Bronchial epithelial cell (primary cell): ENCODE measurements at regions not wholly inside any gene's neighbourhood (a gene's known extent, or its start where the extent isn't known, plus 50 kb on each side); places are given as distances from the start of the nearest gene placed in this dataset.

ENCODE experiments used
- DNase-seq: peaks from one replicate; pipeline ENCODE4 v3.0.0-alpha.2; 2010; ENCODE audit warnings: low read depth
- FAIRE-seq: peaks from 2 replicates; lab custom pipeline; 2011; peaks lifted over from hg19 to GRCh38; lab: Jason Lieb, UNC
- H3K27me3 ChIP-seq: 2 replicates; pipeline ENCODE4 v1.5.1; 2011; ENCODE audit warnings: low read length; ENCODE audit not compliant: control insufficient read depth, insufficient read depth
- H3K36me3 ChIP-seq: 2 replicates; pipeline ENCODE4 v1.5.1; 2011; ENCODE audit warnings: low read length; ENCODE audit not compliant: control insufficient read depth, insufficient read depth
- H3K4me3 ChIP-seq: 2 replicates; pipeline ENCODE4 v1.5.1; 2011; ENCODE audit warnings: mild to moderate bottlenecking, low read depth, low read length, control low read depth
- CTCF ChIP-seq: IDR thresholded peaks from 2 replicates; pipeline ENCODE4 v1.5.1; 2011; ENCODE audit warnings: mild to moderate bottlenecking, moderate library complexity, low read length, control low read depth, inconsistent platforms; ENCODE audit not compliant: insufficient read depth, severe bottlenecking

DNA sequence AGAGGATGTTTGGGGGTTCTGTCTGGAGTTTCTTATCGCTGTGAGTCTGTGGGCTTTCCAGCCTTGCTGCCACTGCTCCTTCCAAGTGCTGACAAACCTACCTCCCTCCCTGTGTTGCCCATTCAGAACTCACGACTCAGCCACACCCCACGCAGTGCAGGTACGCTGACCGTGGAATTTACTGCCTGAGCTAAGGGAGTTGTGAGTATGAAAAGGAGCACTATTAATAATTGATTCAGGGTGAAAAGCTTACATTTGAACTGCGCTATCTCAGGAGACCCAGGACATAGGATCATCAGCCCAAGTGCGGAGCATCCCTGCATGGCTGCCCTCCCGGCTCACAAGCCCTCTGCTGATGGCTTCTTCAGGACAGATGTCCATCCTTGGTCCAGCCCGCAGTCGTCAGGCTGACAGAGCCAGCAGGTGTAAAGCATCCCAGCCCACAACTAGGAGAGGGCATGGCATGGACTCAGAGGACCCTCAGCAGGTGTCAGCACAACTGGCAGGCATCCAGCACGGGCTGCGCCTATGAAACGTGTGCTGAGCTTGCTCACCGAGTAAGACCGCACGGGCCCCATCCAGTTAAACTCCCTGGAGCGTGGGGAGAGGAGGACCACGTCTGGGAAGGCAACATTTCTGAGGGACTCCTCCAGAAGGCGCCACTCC is 244.0 kb downstream of the COL4A1 start:
- DNase-seq (no peak), FAIRE-seq (peak; percentile 80)
- no peak for TF ChIP-seq CTCF
- Histone ChIP-seq H3K36me3 (no peaks in the 10 kb centered on the region), H3K4me3 (no peak overlapping the region), H3K27me3 (no peaks in the 10 kb centered on the region)

DNA sequence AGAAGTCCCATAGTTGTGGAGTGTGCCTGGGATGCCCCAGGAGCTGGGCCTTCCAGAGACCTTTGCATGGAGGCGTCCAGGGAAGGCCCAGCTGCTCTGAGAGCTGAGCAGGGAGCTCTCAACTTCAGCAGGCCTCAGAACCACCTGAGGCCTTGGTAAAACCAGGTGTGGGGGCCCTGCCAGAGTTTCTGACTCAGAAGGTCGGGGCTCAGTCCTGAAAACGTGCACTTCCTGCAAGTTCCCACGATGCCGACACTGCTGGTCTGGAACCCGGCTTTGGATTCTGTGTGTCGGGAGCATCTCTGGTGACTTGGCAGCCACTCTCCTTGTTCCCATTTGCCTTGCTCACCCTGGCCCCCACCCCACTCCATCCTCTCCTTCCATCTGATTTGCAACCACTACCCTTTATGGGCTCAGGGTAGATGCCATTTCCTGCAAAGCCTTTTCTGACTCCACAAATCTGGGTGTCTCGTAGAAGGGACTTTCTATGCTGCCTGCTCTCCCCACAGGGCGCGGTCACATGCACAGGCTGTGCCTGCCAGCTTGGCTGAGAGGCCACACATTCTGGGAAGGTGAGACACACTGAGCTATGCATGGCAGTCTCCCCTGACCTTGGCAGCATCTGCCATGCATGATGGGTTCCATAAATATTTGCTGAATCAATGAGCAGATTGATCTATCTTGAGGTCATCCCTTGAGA is 244.7 kb downstream of the COL4A1 start:
- FAIRE-seq (no peak), DNase-seq (peak; percentile 20)

DNA sequence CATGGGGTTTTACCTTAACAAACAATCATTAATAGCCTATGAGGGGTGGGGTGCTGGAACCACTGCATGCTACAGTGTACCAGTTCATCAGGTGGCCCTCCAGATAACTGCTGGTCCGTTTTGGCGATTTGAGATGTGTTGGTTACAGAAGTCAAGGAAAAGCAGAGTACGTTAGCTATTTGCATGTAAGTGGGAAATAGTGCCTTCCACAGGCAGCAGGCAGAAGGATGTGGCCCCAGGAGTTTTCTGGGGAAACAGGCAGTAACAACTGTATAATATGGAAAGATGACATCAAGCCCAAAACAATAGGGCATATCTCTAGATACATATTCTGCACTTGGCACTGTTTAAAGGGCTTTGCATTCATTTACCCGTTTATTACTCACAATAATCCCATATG is 245.7 kb downstream of the COL4A1 start:
- Histone ChIP-seq H3K36me3 (no peaks in the 10 kb centered on the region), H3K4me3 (no peak overlapping the region), H3K27me3 (no peaks in the 10 kb centered on the region)
- DNase-seq, result no peak
- no peak for TF ChIP-seq CTCF
- FAIRE-seq, result no peak

More for the DNA sequence above, 244.7 kb downstream of the COL4A1 start:
- H3K27me3 ChIP-seq, result no peaks in the 10 kb centered on the region
- no peak for TF ChIP-seq CTCF
- H3K36me3 ChIP-seq, result no peaks in the 10 kb centered on the region
- no peak overlapping the region for H3K4me3 ChIP-seq

DNA sequence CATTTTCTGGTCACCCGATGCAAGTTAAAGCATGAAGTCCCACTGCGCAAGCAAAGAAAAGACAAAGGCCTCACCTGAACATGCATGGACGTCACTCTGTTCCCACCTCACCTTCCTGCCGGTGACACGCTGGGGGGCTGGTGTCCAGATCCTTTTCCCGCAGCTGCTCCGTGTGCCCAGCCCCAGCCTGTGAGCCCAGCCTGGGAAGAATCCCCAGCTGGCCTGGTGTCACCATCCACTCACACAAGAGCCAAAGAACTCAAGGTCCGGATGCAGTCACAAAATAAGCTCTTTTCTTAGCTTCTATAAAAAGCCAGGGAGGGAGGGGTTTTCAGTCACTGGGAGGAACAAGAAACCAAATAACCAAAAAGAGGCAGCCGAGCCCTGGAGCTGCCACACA is 249.9 kb downstream of the COL4A1 start:
- Histone ChIP-seq H3K36me3 (no peaks in the 10 kb centered on the region), H3K4me3 (no peak overlapping the region), H3K27me3 (no peaks in the 10 kb centered on the region)
- peak; percentile 46 for DNase-seq
- TF ChIP-seq CTCF, result no peak
- no peak for FAIRE-seq

- DNase-seq (no peak), FAIRE-seq (no peak)
- Histone ChIP-seq H3K27me3 (no peaks in the 10 kb centered on the region), H3K36me3 (no peaks in the 10 kb centered on the region), H3K4me3 (no peak overlapping the region)
- TF ChIP-seq CTCF, result no peak
Observed at GRCh38 chr13:110056640-110057039, 250.3 kb downstream of the COL4A1 start.
